EL (cell line): ENCODE measurements at regions not wholly inside any gene's neighbourhood (a gene's known extent, or its start where the extent isn't known, plus 50 kb on each side); places are given as distances from the start of the nearest gene placed in this dataset.
"Not testable (repeated sequence)": the region's sequence is repeated elsewhere in the genome, so short reads cannot be mapped to it uniquely, and the experiment has no call there.

ENCODE experiments used
- DNase-seq: peaks from one replicate; pipeline ENCODE4 v3.0.0-alpha.2; 2016

DNA sequence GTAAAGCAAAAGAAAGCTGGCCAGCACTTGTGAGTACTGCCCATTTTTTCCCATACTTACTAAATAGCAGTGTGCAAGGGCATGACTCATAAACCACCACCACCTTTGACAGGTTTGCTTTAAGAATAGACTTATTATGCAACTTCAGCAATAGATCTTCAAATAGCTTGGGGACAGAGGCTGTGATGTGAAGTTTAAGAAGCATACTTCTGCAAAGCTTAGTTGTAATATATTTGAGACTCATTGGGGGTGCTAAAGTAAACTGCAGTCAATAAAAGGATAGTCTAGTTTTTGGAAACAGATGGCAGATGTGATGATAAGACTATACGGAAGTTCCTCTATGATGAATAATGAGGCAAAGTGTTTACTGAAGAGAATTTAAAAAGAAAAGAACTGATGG lies 210.0 kb downstream of the PLA2G4A start:
- DNase-seq, result peak; percentile 4

DNA sequence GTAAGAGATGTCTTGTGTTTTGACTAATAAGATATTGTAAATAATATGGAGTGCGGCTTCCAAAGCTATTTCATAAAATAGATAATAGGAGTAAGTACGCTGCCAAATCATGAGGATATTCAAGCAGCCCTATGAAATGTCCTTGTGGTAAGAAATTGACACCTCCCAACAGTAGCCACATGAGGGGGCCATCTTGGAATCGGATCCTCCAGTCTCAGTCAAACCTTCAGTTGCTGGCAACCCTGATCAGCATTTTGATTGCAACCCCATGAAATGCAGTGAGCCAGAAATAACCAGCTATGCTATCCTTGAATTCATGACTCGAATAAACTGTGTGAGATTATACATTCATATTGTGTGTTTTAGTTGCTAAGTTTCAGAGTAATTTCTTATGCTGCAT lies 212.4 kb downstream of the PLA2G4A start:
- no peak for DNase-seq

DNA sequence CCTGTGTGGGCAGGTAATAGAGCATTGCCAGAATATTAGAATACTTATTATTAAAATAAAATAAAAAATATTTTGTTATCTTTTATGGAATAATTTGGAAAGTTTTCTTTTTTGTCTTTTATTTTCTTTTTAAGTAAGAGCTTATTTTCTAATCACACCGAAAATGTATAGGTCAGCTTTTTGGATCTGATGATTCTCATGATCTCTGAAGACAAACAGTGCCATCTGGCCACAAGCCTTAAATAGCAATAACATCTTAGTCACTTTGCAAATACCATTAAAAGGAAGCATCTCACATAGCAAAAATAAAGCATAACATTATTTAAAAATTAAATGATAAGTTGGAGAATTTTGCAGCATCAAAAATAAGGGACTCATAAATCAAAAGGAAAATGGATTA lies 213.8 kb downstream of the PLA2G4A start:
- no peak for DNase-seq

DNA sequence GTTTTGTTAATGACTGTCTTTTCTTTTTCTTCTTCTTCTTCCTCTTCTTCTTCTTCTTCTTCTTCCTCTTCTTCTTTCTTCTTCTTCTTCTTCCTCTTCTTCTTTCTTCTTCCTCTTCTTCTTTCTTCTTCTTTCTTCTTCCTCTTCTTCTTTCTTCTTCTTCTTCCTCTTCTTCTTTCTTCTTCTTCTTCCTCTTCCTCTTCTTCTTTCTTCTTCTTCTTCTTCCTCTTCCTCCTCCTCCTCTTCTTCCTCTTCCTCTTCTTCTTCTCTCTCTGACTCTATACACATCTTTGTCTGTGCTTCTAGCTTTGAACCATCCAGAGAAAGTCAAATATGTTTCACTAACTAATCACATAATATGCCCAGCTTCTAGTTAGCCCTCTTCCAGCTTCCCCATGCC lies 214.7 kb downstream of the PLA2G4A start:
- DNase-seq, result not testable (repeated sequence)

DNA sequence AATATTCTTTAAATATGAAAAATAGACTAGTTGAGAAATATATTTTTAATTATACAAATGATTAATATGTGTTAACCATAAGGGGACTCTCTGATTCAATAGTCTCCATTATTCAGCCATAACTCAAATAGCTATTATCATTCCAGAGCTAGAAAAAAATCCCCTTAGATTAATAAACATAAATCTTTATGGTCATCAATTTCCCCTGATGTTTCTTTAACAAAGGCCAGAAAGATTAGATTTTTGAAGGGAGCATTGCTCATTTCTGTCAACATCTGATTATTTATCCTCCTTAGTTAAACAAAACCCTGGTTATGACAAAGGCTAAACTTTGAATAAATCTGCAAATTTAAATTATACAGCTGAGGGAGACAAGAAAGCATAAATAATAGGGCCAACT lies 215.7 kb downstream of the PLA2G4A start:
- DNase-seq, result no peak

DNA sequence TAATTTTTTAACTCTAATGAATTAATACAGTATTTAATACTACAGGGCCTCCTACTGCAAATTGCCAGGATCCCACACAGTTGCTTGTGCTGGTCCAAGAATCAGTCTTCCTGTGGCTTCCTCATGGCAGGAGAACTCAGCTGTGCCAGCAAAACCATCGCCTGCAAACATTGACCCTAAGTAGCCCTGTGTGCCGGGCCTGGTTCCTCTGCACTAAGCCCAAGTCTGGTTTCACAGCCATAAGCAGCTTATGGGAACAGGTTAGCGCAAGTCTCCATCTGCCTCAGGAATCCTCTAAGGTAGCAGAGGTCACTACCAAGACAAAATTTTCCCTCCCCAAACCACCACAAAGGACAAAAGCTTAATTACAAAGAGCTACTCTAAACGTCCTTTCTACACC lies 216.6 kb downstream of the PLA2G4A start:
- no peak for DNase-seq

DNA sequence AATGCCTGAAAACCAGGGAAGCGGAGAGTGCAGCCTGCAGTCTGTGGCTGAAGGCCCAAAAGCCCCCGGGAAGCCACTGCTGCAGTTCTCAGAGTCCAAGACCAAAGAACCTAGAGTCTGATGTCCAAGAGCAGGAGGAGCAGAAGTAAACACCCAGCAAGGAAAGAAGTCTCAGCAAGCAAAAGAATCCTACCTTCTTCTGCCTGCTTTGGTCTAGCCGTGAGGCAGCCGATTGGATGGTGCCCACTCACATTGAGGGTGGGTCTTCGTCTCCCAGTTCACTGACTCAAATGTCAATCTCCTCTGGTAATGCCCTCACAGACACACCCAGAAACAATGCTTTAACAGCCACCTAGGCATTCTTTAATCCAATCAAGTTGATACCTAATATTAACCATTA lies 217.5 kb downstream of the PLA2G4A start:
- no peak for DNase-seq

DNA sequence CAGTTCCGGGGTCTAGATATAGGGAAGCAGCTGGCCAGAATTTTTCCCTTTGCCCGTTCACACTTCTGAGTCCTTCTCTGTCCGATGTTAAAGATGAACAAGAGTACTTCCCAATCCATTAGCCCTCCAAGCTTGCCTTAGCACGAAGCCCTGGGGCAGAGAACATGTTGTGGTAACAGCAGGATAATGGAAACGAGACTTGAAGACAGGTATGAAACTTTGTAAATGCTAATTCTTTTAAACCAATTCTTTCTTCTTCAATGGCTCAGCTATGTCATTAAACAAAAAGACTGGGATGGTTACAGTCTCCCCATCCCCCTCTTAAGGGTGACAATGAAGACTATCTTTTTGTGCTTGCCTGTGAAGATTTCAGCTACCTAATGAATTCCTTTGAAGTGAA lies 218.5 kb downstream of the PLA2G4A start:
- DNase-seq, result no peak

DNA sequence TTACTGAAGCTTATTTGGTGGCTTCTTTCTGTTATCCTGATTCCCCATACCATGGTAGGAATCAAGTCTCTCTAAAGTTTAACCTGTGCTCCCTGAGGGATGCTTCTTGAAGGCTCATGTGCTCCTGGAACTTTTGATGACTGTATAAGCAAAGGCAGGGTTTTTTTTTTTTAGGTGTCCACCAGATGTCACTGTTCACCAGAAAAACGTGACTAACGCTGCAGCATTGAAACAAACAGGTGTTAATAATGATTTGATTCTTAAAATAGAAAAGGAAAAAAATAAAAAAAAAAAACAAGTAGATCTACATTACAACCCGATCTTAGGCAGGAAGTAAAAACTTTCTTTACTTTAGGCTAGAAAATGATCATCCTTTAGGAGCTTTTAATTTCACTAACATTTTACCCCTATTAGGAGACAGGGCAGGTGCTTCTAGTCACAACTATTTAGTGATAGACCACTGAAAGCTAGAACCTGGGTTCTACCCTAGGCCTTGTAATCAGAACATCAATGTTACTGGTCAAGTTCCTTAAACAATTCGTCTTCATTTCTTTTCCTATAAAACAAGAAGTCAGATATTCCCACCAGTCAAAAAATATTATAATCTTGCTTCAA lies 223.0 kb downstream of the PLA2G4A start:
- DNase-seq, result peak; percentile 43

DNA sequence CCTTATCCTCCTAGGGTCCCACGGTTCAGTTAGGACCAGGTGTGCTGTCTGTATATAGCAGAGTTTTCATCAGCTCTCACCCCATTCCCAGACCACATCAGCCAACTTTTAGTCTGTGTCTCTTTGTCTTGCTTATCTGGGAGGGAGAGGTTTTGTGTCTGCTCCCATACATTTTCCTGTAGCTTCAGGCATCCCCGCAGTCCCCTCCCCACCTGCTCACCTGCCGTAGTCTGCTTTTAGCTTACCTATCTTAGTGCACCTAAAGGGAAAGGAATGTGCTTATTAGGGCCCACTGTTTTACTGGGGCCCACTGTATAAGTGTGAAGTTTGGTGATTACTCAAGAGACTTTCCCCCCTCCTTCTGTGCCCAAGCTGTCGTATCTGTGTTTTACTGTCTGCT lies 225.1 kb downstream of the PLA2G4A start:
- no peak for DNase-seq

DNA sequence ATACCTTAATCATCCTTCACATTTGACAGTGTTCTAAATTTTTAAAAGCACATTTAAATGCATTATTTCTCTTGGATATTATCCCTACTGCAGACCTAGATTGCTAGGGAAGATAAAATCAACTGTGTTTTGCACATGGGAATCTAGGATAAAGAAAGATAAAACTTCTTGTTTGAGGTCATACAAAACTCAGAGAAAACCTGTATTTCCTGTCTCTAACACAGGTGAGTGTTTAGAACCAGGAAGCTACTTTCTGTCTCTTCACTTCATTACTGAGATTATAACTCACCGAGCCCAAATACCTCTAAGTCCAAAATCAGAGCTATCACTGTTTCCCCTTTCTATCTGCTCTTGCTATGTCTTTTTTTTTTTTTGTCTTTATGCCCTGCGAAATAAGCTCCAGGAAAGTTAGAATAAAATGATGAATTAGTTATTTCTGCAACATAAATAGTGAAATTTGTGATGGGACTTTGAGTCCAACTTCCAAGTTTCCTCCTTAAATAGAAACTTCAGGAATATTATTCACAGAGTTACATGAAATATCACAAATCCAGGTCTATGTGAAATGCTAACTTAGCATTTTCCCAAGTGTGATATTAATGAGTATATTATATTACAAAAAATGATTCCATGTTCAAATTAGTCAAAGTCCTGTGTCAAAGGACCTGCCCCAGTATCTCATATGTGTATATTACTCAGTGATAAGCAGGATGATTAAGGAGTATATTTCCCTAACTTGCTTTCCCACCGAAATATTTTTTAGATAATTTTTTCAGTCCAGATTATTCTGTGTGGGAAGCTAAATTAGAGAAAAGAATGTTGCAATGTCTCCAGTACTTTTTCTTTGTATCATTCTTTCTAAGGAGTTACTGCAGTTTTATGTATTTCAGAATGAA lies 226.4 kb downstream of the PLA2G4A start:
- DNase-seq, result no peak

DNA sequence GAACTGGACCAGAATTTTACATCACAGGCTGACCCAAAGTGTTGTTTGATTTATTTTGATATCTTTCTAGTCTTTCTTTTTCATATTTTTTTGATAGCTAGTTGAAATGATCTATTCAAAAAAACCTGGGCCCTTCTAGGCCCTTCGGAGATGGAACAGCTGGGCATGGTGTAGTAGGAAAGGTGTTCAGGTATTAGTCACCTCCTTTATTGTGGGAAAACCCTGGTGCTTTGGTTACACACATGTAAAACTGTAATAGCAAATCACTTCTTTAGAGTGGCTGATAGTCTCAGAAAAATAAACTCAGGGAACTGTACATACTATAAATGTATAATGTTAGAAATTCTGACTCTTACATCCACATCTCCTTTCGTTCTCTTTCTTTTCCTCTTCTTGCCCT lies 234.5 kb downstream of the PLA2G4A start:
- DNase-seq, result no peak

DNA sequence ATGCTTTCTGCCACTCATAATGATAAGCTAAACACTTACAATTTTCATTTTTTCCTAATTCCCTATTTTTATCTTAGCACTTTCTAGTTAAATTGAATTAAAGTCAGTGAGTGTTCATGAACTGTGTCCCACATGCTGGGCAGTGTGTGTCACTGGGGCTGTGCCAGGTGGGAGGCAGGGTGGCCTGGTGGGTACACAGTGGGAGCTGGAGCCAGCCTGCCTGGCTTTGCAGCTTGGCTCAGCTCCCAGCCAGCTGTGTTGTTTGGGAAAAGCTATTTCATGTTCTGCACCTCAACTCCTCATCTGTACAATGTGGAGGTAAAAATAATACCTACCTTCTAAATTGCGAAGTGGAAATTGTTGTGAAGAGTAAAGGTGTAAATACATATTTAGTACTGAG lies 238.4 kb downstream of the PLA2G4A start:
- no peak for DNase-seq

DNA sequence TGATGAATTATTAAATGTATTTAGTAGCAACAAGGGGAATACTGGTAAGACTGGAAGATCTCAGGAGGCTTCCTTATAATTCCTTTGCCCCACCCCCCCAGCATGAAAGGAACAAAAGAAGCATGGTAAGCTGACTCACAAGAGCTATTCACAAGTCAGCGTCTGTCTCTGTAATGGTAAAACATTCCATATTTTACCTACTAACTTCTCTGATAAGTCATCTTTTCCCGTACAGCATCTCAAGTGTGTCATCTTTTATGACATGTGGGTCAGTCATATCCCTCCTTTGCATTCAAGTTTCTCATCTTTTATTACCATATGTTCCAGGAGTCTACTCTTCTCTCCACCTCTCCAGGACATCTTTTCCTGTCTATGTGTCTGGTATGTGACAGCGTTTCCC lies 241.3 kb downstream of the PLA2G4A start:
- peak; percentile 3 for DNase-seq

DNA sequence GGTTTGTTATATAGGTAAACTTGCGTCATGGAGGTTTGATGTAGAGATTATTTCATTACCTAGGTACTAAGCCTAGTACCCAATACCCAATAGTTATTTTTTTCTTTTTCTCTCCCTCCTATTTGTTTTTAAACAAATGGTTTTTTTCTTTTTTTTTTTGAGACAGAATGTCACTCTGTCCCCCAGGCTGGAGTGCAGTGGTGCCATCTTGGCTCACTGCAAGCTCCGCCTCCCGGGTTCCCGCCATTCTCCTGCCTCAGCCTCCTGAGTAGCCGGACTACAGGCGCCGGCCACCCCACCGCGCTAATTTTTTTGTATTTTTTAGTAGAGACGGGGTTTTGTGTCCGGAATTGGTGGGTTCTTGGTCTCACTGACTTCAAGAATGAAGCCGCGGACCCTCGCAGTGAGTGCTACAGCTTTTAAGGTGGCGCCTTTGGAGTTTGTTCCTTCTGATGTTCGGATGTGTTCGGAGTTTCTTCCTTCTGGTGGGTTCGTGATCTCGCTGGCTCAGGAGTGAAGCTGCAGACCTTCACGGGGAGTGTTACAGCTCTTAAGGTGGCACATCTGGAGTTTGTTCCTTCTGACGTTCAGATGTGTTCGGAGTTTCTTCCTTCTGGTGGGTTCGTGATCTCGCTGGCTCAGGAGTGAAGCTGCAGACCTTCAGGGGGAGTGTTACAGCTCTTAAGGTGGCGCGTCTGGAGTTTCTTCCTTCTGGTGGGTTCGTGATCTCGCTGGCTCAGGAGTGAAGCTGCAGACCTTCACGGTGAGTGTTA lies 243.7 kb downstream of the PLA2G4A start:
- not testable (repeated sequence) for DNase-seq

DNA sequence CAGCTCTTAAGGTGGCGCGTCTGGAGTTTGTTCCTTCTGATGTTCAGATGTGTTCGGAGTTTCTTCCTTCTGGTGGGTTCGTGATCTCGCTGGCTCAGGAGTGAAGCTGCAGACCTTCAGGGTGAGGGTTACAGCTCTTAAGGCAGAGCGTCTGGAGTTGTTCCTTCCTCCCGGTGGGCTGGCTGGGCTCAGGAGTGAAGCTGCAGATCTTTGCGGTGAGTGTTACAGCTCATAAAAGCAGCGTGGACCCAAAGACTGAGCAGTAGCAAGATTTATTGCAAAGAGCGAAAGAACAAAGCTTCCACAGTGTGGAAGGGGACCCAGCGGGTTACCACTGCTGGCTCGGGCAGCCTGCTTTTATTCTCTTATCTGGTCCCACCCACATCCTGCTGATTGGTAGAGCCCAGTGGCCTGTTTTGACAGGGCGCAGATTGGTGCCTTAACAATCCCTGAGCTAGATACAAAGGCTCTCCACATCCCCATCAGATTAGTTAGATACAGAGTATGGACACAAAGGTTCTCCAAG lies 244.3 kb downstream of the PLA2G4A start:
- not testable (repeated sequence) for DNase-seq

DNA sequence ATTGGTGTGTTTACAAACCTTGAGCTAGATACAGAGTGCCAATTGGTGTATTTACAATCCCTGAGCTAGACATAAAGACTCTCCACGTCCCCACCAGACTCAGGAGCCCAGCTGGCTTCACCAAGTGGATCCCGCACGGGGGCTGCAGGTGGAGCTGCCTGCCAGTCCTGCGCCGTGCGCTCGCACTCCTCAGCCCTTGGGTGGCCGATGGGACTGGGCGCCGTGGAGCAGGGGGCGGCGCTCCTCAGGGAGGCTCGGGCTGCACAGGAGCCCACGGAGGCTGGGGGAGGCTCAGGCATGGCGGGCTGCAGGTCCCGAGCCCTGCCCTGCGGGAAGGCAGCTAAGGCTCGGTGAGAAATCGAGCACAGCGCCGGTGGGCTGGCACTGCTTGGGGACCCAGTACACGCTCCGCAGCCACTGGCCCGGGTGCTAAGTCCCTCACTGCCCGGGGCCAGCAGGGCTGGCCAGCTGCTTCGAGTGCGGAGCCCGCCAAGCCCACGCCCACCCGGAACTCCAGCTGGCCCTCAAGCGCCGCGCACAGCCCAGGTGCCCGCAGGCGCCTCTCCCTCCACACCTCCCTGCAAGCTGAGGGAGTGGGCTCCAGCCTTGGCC lies 245.0 kb downstream of the PLA2G4A start:
- not testable (repeated sequence) for DNase-seq

DNA sequence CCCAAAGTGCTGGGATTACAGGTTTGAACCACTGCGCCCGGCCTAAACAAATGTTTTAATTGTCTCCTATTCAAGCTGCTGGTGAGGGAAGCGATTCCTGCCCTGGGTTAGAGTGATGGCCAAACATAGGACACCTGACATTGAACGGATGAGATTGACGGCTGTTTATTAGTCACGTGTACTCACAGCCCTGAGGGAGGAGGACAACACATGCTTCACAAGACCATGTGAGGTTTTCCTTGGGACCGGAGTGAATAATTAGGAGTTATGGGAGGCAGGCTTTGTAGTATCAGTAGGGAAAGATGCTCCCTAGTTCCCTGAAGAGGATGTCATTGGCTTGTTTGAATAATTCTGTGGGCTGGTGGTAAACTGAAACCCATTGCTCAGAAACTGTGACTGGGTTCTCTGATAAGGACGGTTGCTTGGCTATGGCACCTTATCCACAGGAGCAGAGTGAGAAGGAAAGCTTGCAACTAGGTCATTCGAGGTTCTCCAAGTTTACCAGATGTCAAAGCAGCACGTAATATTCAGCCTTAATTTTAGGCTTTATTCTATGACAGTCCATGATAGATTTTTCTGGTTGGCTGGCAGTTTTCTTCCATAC lies 245.8 kb downstream of the PLA2G4A start:
- no peak for DNase-seq

DNA sequence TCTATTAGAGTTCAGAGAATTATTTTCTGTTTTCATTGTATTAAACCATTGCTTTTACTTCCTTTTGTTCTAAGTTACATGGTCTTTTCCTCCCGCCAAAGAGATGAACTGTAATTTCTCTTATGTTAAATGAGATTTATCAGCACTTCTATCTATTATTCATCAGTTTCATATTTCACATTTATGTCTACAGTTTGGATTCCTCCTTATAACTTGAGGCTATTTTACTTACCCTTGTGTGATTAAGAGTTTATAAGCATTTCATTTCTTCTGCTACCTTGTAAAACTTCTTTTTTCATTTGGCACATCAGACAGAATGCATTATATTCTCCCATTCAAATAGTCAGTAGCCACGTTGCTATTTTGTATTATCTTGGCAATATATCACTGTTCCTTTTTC lies 248.2 kb downstream of the PLA2G4A start:
- DNase-seq, result no peak

DNA sequence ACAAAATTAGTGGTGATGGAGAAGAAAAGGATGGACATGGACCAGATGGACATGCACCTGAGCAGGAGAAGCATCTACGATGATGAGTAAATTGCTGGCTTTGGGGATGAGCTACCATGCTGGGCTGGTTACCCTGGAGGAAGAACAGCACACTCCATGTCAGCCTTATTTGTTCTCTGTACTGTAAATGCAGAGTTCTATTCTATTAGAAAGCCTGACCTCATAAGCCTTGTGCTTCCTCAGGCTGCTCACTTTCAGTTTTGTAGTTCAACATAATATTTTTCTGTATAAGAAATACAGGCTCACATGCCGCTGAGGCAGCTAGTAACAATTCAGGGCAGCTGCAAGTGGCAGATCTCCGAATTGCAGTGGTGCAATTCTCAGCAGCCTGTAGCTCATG lies 249.6 kb downstream of the PLA2G4A start:
- no peak for DNase-seq

DNA sequence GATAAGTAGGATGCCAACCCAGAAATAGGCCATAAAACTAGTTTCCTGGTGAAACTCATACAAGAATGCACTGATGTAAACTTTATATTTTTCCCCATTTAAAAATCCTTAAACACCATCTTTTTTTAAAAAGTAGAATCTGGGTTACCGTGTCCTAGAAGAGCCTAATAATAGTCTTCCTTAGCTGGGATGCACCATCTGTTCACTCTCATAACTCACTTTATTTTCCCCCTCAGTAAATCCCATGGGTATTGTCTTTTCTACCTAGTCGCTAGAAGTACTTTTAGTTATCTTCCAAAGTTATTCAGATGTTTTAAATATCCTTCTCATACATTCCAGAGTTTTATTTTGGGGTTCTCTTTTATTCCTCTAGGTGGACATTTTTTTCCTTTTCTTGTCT lies 250.2 kb downstream of the PLA2G4A start:
- DNase-seq, result no peak

DNA sequence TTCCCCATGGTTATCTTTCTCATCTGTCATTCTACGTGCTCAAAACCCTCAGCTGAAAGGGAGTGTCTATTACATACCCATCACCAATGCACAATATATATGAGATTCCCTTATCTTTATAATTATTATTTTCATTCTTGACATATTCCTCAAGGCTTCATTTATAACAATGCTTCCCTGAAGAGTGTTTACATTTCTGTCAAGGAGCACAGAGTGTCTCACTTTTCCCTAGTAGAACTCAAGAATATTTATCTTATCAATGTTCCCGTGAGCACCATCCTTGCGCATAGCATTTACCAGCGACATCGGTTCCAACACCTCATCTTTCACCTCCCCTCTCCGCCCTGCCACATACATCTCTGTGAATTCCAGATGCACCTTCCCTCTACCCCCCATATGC lies 250.6 kb downstream of the PLA2G4A start:
- DNase-seq, result no peak

DNA sequence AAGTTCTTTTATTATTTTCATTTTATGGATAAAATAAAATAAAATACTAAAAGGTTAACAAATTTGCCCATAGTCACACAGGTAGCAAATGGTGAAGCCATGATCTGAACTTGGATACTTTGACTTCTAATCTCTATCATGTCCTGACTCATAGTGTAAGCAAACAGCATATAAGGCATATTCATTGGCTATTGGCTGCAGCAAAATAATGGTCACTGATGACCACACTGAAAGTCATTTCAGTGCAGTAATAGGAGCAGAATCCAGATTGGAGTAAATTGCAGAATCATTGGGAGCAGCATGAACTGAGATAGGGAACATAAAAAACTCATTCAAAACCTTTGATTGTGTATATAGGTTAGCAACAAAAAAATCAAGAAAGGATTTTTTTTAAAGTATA lies 262.9 kb downstream of the PLA2G4A start:
- DNase-seq, result no peak
